ENCODE measurements at regions not wholly inside any gene's neighbourhood (a gene's known extent, or its start where the extent isn't known, plus 50 kb on each side); places are given as distances from the start of the nearest gene placed in this dataset.

DNA sequence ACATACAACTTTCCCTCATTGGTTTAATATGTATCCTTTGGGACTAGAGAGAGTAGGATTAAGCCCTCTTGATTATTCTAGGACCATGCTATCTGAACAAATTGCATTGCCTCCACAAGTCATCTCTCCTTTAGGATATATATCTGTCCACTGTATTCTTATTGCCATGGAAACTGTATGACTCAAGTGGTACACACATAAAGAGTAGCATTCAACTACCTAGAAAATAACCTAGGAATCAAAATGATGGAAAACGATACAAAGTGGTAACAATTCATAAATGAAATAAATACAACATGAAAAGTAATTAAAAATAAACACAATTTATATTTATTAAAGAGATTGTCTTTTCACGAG is 212.1 kb upstream of the P2RY1 start:
- TF ChIP-seq, protein P1, sequence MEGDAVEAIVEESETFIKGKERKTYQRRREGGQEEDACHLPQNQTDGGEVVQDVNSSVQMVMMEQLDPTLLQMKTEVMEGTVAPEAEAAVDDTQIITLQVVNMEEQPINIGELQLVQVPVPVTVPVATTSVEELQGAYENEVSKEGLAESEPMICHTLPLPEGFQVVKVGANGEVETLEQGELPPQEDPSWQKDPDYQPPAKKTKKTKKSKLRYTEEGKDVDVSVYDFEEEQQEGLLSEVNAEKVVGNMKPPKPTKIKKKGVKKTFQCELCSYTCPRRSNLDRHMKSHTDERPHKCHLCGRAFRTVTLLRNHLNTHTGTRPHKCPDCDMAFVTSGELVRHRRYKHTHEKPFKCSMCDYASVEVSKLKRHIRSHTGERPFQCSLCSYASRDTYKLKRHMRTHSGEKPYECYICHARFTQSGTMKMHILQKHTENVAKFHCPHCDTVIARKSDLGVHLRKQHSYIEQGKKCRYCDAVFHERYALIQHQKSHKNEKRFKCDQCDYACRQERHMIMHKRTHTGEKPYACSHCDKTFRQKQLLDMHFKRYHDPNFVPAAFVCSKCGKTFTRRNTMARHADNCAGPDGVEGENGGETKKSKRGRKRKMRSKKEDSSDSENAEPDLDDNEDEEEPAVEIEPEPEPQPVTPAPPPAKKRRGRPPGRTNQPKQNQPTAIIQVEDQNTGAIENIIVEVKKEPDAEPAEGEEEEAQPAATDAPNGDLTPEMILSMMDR (IDR thresholded peaks at IDR 0.05; ENCODE audit: poor library complexity) = no peak
- TF ChIP-seq EZH2 (IDR thresholded peaks at IDR 0.05; ENCODE audit: borderline replicate concordance) (no peak), EZH2phosphoT487 (IDR thresholded peaks at IDR 0.05; ENCODE audit: low read depth, severe bottlenecking, unreplicated experiment) (no peak)

Measured in hepatocyte (in vitro differentiated cells).